ENCODE measurements at regions not wholly inside any gene's neighbourhood (a gene's known extent, or its start where the extent isn't known, plus 50 kb on each side); places are given as distances from the start of the nearest gene placed in this dataset.

- H3K27ac ChIP-seq = no peak overlapping the region
- H3K9me3 ChIP-seq = no peaks in the 10 kb centered on the region
- H3K4me1 ChIP-seq = no peaks in the 10 kb centered on the region
- H3K36me3 ChIP-seq = no peaks in the 10 kb centered on the region
- no peak for DNase-seq
- WGBS, 2 donors = 84% methylated on average over 2 of the region's 2 CpGs
- H3K4me3 ChIP-seq = no peak overlapping the region
- intact Hi-C loops (cut with DNase I) = no loop called here
- TF ChIP-seq CTCF (IDR thresholded peaks at IDR 0.05) (no peak), POLR2AphosphoS5 (IDR thresholded peaks at IDR 0.05) (no peak), POLR2A (IDR thresholded peaks at IDR 0.05) (no peak)
- H3K27me3 ChIP-seq = no peaks in the 10 kb centered on the region
Measured at GRCh38 chr4:100581337-100581736, 63.5 kb upstream of the EMCN start.

GRCh38 chr4:100576570-100576969, 58.7 kb upstream of the EMCN start:
- 86 to 96% methylated on average over 3 of the region's 3 CpGs for WGBS, 2 donors
- no peak overlapping the region for H3K27ac ChIP-seq
- DNase-seq = no peak
- intact Hi-C loops (cut with DNase I) = no loop called here
- no peaks in the 10 kb centered on the region for H3K9me3 ChIP-seq
- no peaks in the 10 kb centered on the region for H3K36me3 ChIP-seq
- no peaks in the 10 kb centered on the region for H3K27me3 ChIP-seq
- H3K4me1 ChIP-seq = no peaks in the 10 kb centered on the region
- no peak overlapping the region for H3K4me3 ChIP-seq
- TF ChIP-seq EP300 (IDR thresholded peaks at IDR 0.05) = no peak
- no peak for TF ChIP-seq CTCF (IDR thresholded peaks at IDR 0.05)
- TF ChIP-seq POLR2A (IDR thresholded peaks at IDR 0.05) = no peak
- TF ChIP-seq POLR2AphosphoS5 (IDR thresholded peaks at IDR 0.05) = no peak

- no peaks in the 10 kb centered on the region for H3K27me3 ChIP-seq
- H3K4me1 ChIP-seq = no peaks in the 10 kb centered on the region
- no peaks in the 10 kb centered on the region for H3K9me3 ChIP-seq
- WGBS, 2 donors = 83 to 93% methylated on average over 2 of the region's 2 CpGs
- intact Hi-C loops (cut with DNase I) = no loop called here
- no peaks in the 10 kb centered on the region for H3K36me3 ChIP-seq
- H3K27ac ChIP-seq = no peak overlapping the region
- DNase-seq = no peak
- H3K4me3 ChIP-seq = no peak overlapping the region
- TF ChIP-seq POLR2AphosphoS5 (IDR thresholded peaks at IDR 0.05) (no peak), CTCF (IDR thresholded peaks at IDR 0.05) (no peak), EP300 (IDR thresholded peaks at IDR 0.05) (no peak), POLR2A (IDR thresholded peaks at IDR 0.05) (no peak)
Measured at GRCh38 chr4:100574607-100575006, 56.8 kb upstream of the EMCN start.

- intact Hi-C loops (cut with DNase I) = no loop called here
- TF ChIP-seq CTCF (IDR thresholded peaks at IDR 0.05) (no peak), POLR2A (IDR thresholded peaks at IDR 0.05) (no peak), POLR2AphosphoS5 (IDR thresholded peaks at IDR 0.05) (no peak), EP300 (IDR thresholded peaks at IDR 0.05) (no peak)
- DNase-seq = no peak
- Histone ChIP-seq H3K9me3 (no peaks in the 10 kb centered on the region), H3K36me3 (no peaks in the 10 kb centered on the region), H3K27ac (no peak overlapping the region), H3K27me3 (no peaks in the 10 kb centered on the region), H3K4me3 (no peak overlapping the region), H3K4me1 (no peaks in the 10 kb centered on the region)
- WGBS, 2 donors = 31 to 73% methylated on average over 2 of the region's 2 CpGs
Measured at GRCh38 chr4:100569196-100569595, 51.4 kb upstream of the EMCN start.

All from sigmoid colon (tissue), 6 donors.